ENCODE measurements at regions not wholly inside any gene's neighbourhood (a gene's known extent, or its start where the extent isn't known, plus 50 kb on each side); places are given as distances from the start of the nearest gene placed in this dataset.

DNA sequence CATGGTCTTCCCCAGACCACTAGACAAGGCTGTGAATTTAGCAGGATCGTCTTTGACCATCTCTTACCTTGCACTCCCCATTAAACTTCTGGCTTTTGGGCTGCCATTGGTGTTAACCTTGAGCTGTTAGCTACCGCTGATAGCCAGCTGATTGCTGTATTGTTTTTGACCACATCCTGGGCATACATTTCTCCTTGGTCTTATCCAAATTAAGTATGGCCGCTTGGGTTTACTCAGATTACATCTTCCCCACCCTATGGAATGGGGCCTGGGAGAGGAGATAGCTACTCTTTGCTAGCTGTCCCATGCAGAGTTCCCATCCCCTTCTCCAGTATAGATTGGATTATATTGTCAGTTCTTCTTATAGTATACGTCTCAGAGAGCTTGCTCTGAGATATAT, 270.4 kb upstream of the ELAC2 start:
- Histone ChIP-seq H3K27me3 (no peaks in the 10 kb centered on the region), H3K27ac (no peak overlapping the region), H3K4me3 (no peak overlapping the region), H3K9me3 (replicated peaks) (peaks cover 8% of the 10 kb centered on the region), H3K36me3 (no peaks in the 10 kb centered on the region), H3K4me1 (peaks cover 7% of the 10 kb centered on the region)
- no peak for DNase-seq

DNA sequence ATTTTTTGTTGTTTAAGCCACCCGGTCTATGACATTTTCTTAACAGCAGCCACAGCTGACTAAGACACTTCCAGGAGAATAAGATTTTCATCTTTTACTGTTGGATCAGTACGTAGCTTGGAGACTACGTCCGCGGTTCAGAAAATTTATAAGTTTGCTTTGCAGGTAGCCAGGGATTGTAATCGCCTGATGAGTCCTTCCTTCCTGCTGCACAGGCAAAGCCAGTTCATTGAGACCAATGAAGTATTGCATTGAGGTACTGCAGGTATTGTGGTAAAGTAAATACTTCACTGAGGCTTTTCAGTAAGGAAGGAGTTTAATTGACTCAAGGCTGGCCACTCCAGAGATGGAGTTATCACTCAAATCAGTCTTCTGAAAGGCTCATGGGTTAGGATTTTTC, 269.4 kb upstream of the ELAC2 start:
- DNase-seq: no peak
- H3K9me3 ChIP-seq (replicated peaks): peaks cover 8% of the 10 kb centered on the region

DNA sequence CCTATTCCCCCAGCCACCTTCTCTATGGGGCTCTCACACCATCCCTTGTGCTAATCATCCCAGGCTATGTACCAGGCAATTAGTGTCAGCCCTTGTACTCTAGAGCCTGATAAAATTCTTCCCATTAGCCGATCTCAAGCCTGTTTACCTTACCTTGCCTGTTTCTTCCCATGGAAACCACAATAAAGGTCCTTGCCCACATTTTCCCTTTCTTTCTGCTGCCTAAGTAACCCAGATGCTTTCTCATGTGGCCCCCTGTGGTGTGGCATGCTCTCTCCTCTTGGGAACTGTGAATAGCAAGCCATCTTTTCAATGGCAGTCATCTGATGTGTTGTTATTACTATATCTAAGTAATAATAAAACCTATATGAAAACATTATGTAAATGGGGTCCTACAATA, 265.8 kb upstream of the ELAC2 start:
- H3K4me1 ChIP-seq: peaks cover 19% of the 10 kb centered on the region
- H3K27ac ChIP-seq: no peak overlapping the region
- no peaks in the 10 kb centered on the region for H3K27me3 ChIP-seq
- H3K9me3 ChIP-seq (replicated peaks): peaks cover 12% of the 10 kb centered on the region
- peak; percentile 25 to 38 for DNase-seq
- no peaks in the 10 kb centered on the region for H3K36me3 ChIP-seq
- H3K4me3 ChIP-seq: no peak overlapping the region

More for the DNA sequence above, 269.4 kb upstream of the ELAC2 start:
- Histone ChIP-seq H3K4me1 (peaks cover 11% of the 10 kb centered on the region), H3K27me3 (no peaks in the 10 kb centered on the region), H3K36me3 (no peaks in the 10 kb centered on the region), H3K4me3 (no peak overlapping the region), H3K27ac (no peak overlapping the region)

DNA sequence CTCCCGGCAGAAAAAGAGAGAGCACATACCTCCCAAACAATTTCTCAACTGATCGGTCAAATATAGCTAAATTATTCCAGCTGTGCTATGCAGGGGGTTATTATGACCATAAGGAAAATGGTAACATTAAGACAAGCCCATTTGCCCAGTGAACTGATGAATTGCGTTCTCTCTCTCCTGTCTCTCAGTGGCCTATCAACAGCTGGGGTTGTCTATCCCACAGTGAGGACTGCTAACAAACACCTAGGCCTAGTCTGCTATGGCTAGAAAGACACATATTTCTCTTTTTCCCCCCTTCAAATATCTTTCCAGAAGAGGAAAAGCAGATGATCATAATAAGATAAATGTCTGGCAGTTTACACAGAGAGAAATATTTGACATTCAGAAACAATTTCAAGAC, 263.8 kb upstream of the ELAC2 start:
- H3K27ac ChIP-seq: no peak overlapping the region
- no peaks in the 10 kb centered on the region for H3K27me3 ChIP-seq
- peak; percentile 66 to 81 for DNase-seq
- H3K36me3 ChIP-seq: no peaks in the 10 kb centered on the region
- H3K4me3 ChIP-seq: no peak overlapping the region
- H3K9me3 ChIP-seq (replicated peaks): peaks cover 12% of the 10 kb centered on the region
- peaks cover 19% of the 10 kb centered on the region for H3K4me1 ChIP-seq

DNA sequence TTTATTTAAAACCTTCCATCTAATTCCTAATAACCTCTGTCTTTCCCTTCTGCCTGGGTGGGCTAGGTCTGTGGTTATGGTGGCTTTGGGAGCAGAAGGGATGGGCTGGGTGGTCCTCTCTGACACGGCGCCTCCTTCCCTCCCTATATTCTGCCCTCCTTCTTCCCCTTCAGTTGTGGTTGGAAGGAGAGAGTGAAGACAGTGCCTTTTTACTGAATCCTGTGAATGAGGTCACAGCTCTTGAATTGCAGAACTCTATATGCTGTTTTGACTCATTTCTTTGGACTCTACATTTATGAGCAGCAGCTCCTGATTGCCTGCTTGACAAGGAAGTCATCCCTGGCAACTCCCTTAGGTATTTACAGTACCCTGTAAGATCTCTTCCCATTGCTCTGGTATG, 256.0 kb upstream of the ELAC2 start:
- DNase-seq: peak; percentile 97
- no peaks in the 10 kb centered on the region; the same call in 1 of the 2 replicates for H3K9me3 ChIP-seq (replicated peaks)

DNA sequence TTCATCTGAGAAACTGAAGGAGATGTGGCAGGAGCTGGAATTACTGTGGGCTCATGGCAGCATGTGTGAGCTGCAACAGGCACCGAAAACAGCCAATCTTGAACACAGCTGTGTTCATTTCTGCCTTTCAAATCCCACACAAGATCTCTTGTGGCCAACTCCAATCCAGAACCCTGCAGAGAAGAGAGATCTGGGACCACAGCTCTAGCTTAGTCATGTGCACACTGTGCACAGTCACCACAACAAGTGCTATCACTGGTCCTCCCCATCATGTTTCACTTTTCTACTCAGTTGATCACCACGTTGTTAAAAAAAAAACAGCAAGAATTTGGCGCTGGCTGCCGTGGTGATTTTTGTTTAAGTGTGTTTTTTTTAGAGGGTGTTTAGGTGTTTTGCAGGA, 254.5 kb upstream of the ELAC2 start:
- no peaks in the 10 kb centered on the region for H3K36me3 ChIP-seq
- no peaks in the 10 kb centered on the region; the same call in 1 of the 2 replicates for H3K9me3 ChIP-seq (replicated peaks)
- H3K27ac ChIP-seq: no peak overlapping the region
- H3K4me1 ChIP-seq: peaks cover 35% of the 10 kb centered on the region
- no peak overlapping the region for H3K4me3 ChIP-seq
- DNase-seq: peak in 1 of 2 experiments; percentile 36
- no peaks in the 10 kb centered on the region for H3K27me3 ChIP-seq

More for the DNA sequence above, 256.0 kb upstream of the ELAC2 start:
- no peaks in the 10 kb centered on the region for H3K36me3 ChIP-seq
- H3K27ac ChIP-seq: peak overlapping the region; percentile 17; the same call in 1 of the 2 replicates
- peaks cover 31% of the 10 kb centered on the region for H3K4me1 ChIP-seq
- H3K27me3 ChIP-seq: no peaks in the 10 kb centered on the region
- H3K4me3 ChIP-seq: no peak overlapping the region

DNA sequence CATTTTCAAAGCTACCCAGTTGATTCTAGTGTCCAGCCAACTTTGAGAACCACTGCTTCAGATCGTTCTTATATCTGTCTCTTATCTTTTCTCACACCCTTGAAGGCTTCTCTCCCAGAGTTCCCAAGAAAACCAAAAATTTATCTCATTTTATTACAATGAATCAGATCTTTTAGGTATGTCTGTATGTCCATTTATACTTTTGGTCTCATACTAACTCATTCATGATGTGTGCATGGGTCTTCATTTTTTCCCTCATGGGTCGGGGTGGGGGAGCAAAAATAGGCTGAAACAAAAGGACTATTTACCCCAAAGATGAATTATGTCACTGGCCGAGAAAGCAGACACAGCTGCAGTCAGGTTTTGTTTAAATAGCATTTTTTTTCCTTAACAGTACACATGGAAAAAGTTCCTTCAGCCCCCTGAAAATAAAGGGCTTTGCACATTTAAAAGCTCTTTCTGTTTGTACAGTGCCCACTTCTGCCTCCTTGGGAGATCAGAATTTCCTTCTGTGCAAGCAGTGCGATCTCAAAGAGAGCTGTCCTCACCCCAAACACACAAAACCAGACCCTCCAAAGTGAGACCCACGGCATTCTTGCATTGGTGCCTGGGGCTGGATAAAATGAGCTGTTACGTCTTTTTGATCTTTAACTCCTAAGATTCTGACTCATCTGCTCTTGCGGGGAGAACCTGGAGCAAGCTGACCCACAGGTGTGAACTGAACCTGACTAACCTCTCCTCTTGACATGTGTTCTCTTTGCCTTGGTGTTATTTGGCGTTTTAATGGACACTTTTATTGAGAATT, 251.2 kb upstream of the ELAC2 start:
- peak; percentile 34 to 57 for DNase-seq
- H3K36me3 ChIP-seq: no peaks in the 10 kb centered on the region
- H3K4me3 ChIP-seq: no peak overlapping the region
- H3K27ac ChIP-seq: no peak overlapping the region; the same call in 1 of the 2 replicates
- H3K9me3 ChIP-seq (replicated peaks): no peaks in the 10 kb centered on the region; the same call in 1 of the 2 replicates
- H3K27me3 ChIP-seq: no peaks in the 10 kb centered on the region
- H3K4me1 ChIP-seq: peaks cover 33% of the 10 kb centered on the region

DNA sequence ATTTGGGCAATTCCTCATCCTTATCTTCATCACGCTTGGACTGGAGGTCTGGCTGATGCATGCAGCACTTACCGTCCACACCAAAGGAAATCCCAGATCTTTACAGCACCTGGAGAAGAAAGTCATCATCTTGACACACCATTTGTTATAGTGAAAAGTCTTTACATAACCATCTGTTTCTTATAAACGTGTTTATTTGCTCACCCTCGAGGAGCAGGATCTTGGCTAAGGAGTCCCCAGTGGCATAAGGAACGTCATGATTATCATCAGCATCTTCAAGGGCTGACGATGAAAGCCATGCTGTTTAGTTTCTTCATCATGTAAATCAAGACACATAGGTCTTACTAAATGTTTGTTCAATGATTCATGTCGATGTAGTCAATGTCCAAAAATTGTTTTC, 248.8 kb upstream of the ELAC2 start:
- no peaks in the 10 kb centered on the region for H3K27me3 ChIP-seq
- no peak for DNase-seq
- no peak overlapping the region for H3K27ac ChIP-seq
- H3K4me1 ChIP-seq: peaks cover 20% of the 10 kb centered on the region
- H3K36me3 ChIP-seq: no peaks in the 10 kb centered on the region
- H3K9me3 ChIP-seq (replicated peaks): no peaks in the 10 kb centered on the region; the same call in 1 of the 2 replicates
- H3K4me3 ChIP-seq: no peak overlapping the region

DNA sequence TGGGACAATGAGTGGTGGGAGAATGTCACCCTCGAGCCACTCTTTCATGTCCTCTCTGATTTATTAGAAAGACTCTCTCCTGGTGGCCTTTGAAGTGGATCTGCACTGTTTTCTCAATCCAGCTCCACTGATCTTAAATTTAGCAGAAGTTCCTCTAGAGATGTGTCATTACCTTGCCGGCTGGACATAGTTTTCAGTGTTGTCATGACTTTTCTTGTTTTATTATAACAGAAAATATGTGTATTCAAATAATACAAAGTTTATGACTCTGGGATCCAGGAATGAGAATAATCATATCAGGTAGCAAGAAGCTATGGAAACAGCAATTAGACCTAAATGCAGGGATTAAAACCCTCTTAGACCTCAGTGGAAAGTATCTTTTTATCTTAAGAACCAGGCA, 247.5 kb upstream of the ELAC2 start:
- peaks cover 20% of the 10 kb centered on the region for H3K4me1 ChIP-seq
- no peak overlapping the region for H3K4me3 ChIP-seq
- H3K36me3 ChIP-seq: no peaks in the 10 kb centered on the region
- H3K9me3 ChIP-seq (replicated peaks): no peaks in the 10 kb centered on the region; the same call in 1 of the 2 replicates
- no peak for DNase-seq
- H3K27me3 ChIP-seq: no peaks in the 10 kb centered on the region
- no peak overlapping the region for H3K27ac ChIP-seq

DNA sequence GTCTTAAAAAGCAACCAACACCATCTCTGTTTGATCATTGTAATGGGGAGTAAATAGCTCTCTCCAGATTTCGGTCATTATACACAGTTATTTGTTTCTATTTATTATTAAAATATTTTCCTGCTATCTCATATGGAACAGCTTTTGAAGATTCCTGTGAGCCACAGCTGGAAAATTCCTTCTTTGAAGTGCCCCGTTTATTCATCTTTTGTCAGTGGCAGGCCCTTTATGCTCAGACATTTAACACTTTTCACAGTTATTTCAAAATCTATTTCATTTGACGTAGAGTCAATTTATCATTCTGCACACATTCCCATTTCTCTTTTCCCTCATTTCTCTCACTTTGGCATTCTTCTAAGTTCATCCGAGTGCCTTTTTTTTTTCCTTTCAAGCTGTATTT, 245.9 kb upstream of the ELAC2 start:
- DNase-seq: no peak
- Histone ChIP-seq H3K27ac (no peak overlapping the region), H3K9me3 (replicated peaks) (no peaks in the 10 kb centered on the region; the same call in 1 of the 2 replicates), H3K36me3 (no peaks in the 10 kb centered on the region), H3K4me1 (peaks cover 14% of the 10 kb centered on the region; the same call in 1 of the 2 replicates), H3K4me3 (no peak overlapping the region), H3K27me3 (no peaks in the 10 kb centered on the region)

DNA sequence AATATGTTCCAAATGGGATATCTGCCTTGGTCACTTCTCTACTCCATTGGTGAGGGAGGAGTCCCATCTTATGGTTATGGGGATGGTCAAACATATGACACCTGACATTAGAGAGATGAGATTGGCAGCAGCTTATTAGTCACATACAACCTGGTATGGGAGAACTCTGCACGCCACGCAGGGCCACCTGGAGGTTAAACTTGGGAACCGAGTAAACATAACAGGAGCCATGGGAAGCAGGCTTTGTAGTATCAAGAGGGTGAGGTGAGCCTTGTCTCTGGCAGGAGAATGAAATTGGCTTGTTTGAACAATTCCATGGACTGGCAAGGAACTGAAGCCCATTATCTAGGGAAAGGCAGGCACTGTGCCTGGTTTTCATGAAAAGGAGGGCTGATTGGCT, 238.7 kb upstream of the ELAC2 start:
- DNase-seq: no peak
- Histone ChIP-seq H3K27me3 (no peaks in the 10 kb centered on the region), H3K4me1 (peaks cover 4% of the 10 kb centered on the region; the same call in 1 of the 2 replicates), H3K9me3 (replicated peaks) (no peaks in the 10 kb centered on the region), H3K36me3 (no peaks in the 10 kb centered on the region), H3K4me3 (no peak overlapping the region), H3K27ac (no peak overlapping the region)

DNA sequence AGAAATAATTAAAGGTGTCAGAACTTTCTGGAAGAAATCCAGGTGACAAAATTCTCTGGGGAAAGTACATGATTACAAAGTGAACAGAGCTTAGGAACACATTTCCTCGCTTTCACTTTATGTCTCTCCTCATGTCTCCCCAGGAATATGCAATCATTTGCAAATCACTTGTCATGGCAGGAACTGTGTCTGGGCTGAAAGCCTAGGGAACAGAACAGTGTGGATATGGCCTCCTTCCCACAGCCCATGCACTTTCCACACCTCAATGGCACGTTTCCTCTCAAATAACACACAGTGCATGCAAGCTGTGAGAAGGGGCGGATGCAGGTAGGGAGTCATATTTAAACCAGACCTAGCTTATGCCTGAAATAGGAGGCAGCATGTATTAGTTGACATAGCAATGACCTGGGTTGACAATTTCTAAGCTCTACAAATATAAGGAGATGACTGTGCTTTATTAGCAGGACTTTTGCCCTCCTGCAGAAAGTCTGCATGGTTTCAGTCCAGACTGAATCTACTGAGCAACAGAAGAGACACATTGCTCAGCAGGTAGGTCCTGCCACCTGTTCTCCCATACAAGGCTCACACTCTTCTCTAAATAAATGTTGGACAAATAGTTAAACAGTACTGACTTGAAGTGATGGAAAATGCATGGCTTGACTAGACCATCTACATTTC, 236.0 kb upstream of the ELAC2 start:
- no peaks in the 10 kb centered on the region for H3K9me3 ChIP-seq (replicated peaks)
- no peak for DNase-seq

DNA sequence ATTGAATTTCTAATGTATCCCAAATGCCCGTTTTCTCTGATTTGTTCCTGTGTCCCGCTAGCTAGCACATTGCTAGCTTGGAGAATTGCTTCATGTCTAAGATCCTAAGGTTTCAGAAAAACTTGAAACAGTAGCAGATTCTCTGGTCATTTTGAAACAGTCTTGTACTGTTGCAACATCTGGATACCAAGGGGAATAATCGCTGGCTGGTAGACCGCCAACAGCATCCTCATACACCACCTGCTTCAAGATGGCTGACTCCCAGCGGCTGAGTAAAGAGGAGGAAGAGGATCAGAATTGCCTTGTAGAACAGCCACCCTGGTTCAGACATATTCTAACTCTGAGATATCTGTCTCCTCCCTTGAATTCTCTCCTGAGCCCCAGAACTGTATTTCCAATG, 226.7 kb upstream of the ELAC2 start:
- Histone ChIP-seq H3K36me3 (no peaks in the 10 kb centered on the region), H3K4me1 (no peaks in the 10 kb centered on the region), H3K4me3 (no peak overlapping the region), H3K27ac (no peak overlapping the region), H3K9me3 (replicated peaks) (no peaks in the 10 kb centered on the region), H3K27me3 (no peaks in the 10 kb centered on the region)
- no peak for DNase-seq

More for the DNA sequence above, 236.0 kb upstream of the ELAC2 start:
- Histone ChIP-seq H3K4me3 (no peak overlapping the region), H3K36me3 (no peaks in the 10 kb centered on the region), H3K27ac (no peak overlapping the region), H3K27me3 (no peaks in the 10 kb centered on the region), H3K4me1 (peaks cover 4% of the 10 kb centered on the region; the same call in 1 of the 2 replicates)

DNA sequence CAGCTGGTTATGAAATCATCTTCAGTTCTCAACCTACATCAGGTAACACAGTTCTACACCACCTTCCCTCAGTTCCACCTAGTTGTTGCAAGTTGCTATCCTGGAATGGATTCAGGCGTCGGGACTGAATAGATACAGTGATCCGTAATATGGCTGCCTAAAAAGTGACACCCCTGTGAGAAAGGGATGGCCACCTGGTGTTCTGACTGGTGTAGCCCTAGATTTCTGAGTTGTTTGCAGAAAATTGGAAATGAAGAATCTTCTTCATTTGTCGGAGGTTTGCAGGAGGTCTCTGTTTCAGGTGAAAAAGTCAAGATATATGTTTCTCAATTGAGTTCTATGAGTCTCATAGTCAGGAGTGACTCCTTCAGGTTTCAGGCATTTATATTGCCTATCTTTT, 225.8 kb upstream of the ELAC2 start:
- H3K36me3 ChIP-seq: no peaks in the 10 kb centered on the region
- no peak for DNase-seq
- H3K27ac ChIP-seq: no peak overlapping the region
- no peaks in the 10 kb centered on the region for H3K4me1 ChIP-seq
- H3K4me3 ChIP-seq: no peak overlapping the region
- no peaks in the 10 kb centered on the region for H3K9me3 ChIP-seq (replicated peaks)
- H3K27me3 ChIP-seq: no peaks in the 10 kb centered on the region

DNA sequence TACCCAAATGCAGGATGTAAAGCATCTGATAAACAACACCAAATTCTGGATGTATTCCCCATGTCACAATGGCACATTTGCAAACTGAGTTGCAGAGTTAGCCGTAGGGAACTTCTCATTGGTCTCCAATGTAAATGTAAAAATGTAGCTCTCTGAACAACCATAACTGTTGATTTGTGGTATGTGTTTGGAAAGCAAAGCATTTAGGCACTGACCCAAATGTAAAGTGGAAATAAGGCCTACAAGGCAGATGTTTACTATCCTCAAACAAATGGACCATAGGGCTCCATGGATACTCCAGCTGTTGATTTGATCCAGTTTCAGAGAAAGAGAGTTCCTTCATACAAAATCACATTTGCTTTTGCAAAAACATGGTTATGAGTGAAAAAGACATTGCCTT, 223.0 kb upstream of the ELAC2 start:
- Histone ChIP-seq H3K4me3 (no peak overlapping the region), H3K27me3 (no peaks in the 10 kb centered on the region), H3K4me1 (no peaks in the 10 kb centered on the region), H3K36me3 (no peaks in the 10 kb centered on the region), H3K27ac (no peak overlapping the region), H3K9me3 (replicated peaks) (no peaks in the 10 kb centered on the region; the same call in 1 of the 2 replicates)
- DNase-seq: no peak
